ENCODE measurements at regions not wholly inside any gene's neighbourhood (a gene's known extent, or its start where the extent isn't known, plus 50 kb on each side); places are given as distances from the start of the nearest gene placed in this dataset.

DNA sequence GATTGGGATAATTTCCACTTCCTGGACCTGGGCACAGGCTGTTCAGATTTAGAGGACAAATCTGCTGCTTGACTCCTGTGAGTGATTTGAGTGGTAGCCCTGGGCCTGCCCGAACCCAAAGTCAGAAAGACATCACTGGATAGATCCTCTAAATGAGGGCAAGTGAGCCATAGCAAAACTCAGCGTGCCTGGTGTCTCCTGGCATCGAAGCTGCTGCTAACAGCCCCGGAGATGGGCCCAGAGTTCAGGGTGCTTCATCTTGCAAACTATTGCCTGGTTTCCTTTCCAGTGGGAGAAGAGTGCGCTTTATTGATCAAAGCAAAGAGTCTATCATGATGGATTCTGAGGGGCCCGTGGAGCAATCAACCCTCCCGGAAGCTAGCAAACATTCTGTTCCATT lies 153.1 kb upstream of the KLHL29 start:
- H2BK120ac ChIP-seq (ENCODE audit: low read depth, low read length) = no peak overlapping the region
- H2AK5ac ChIP-seq (ENCODE audit: low read depth, low read length) = no peak overlapping the region
- H3K27me3 ChIP-seq (ENCODE audit: control insufficient read depth in 3 of 3, insufficient read depth in 3 of 3, low read depth in 1 of 3, low read length in 3 of 3) = peaks cover 0 to 2% (median 2%) of the 10 kb centered on the region in 3 experiments
- H3K4ac ChIP-seq (ENCODE audit: low read length) = no peak overlapping the region
- no CpG with 5 or more reads among the region's 7 CpGs for WGBS, 2 donors (ENCODE audit: extremely low coverage in 2 of 2, insufficient read length in 2 of 2, insufficient replicate concordance in 1 of 2)
- peaks cover 4% of the 10 kb centered on the region in 2 donors for H3K9me3 ChIP-seq (replicated peaks in 1 of 2; ENCODE audit: control insufficient read depth in 2 of 2, insufficient read depth in 1 of 2, low read depth in 1 of 2, low read length in 2 of 2)
- H3K9ac ChIP-seq (ENCODE audit: low read depth, low read length, poor library complexity) = no peak overlapping the region
- H3K27ac ChIP-seq (replicated peaks; ENCODE audit: low read length) = no peak overlapping the region
- H3K4me2 ChIP-seq (ENCODE audit: insufficient read depth, low read length, poor library complexity, severe bottlenecking) = no peak overlapping the region
- H3K4me3 ChIP-seq (ENCODE audit: low read length in 2 of 2) = no peak overlapping the region
- no peak overlapping the region for H4K8ac ChIP-seq (ENCODE audit: low read depth, low read length)
- H3K14ac ChIP-seq (ENCODE audit: low read length) = no peak overlapping the region
- H4K91ac ChIP-seq (ENCODE audit: low read depth, low read length, poor library complexity) = no peak overlapping the region
- no peaks in the 10 kb centered on the region for H3K36me3 ChIP-seq (replicated peaks in 1 of 2; ENCODE audit: control insufficient read depth in 2 of 2, insufficient read depth in 2 of 2, low read length in 2 of 2)
- no peaks in the 10 kb centered on the region for H3K79me1 ChIP-seq (ENCODE audit: low read depth, low read length)
- no peak overlapping the region for H2BK15ac ChIP-seq (ENCODE audit: low read length)
- H3K4me1 ChIP-seq (ENCODE audit: control insufficient read depth in 2 of 2, insufficient read depth in 1 of 2, low read depth in 1 of 2, low read length in 2 of 2) = peaks cover 0 to 4% of the 10 kb centered on the region in 2 donors
- H2BK5ac ChIP-seq (ENCODE audit: low read length) = no peak overlapping the region
- no peak overlapping the region for H2BK12ac ChIP-seq (ENCODE audit: low read length)
- no peak overlapping the region for H3K23ac ChIP-seq (ENCODE audit: low read depth, low read length, poor library complexity)
- no peak overlapping the region for H2AFZ ChIP-seq (ENCODE audit: low read length)
- DNase-seq (ENCODE audit: low spot score) = no peak
- H3K18ac ChIP-seq (ENCODE audit: low read length) = no peak overlapping the region

- no peak overlapping the region for H3K4me2 ChIP-seq (ENCODE audit: insufficient read depth, low read length, poor library complexity, severe bottlenecking)
- no peak overlapping the region for H2AFZ ChIP-seq (ENCODE audit: low read length)
- no peak overlapping the region for H3K27ac ChIP-seq (replicated peaks; ENCODE audit: low read length)
- no peak overlapping the region for H2BK12ac ChIP-seq (ENCODE audit: low read length)
- H2BK15ac ChIP-seq (ENCODE audit: low read length) = no peak overlapping the region
- no peaks in the 10 kb centered on the region for H3K36me3 ChIP-seq (replicated peaks in 1 of 2; ENCODE audit: control insufficient read depth in 2 of 2, insufficient read depth in 2 of 2, low read length in 2 of 2)
- H3K79me1 ChIP-seq (ENCODE audit: low read depth, low read length) = no peaks in the 10 kb centered on the region
- H2AK5ac ChIP-seq (ENCODE audit: low read depth, low read length) = no peak overlapping the region
- no peak overlapping the region for H3K9ac ChIP-seq (ENCODE audit: low read depth, low read length, poor library complexity)
- H3K27me3 ChIP-seq (ENCODE audit: control insufficient read depth in 3 of 3, insufficient read depth in 3 of 3, low read depth in 1 of 3, low read length in 3 of 3) = peaks cover 0 to 2% (median 2%) of the 10 kb centered on the region in 3 experiments
- H2BK120ac ChIP-seq (ENCODE audit: low read depth, low read length) = no peak overlapping the region
- DNase-seq (ENCODE audit: low spot score) = no peak
- peaks cover 4% of the 10 kb centered on the region in 2 donors for H3K9me3 ChIP-seq (replicated peaks in 1 of 2; ENCODE audit: control insufficient read depth in 2 of 2, insufficient read depth in 1 of 2, low read depth in 1 of 2, low read length in 2 of 2)
- H2BK5ac ChIP-seq (ENCODE audit: low read length) = no peak overlapping the region
- no peak overlapping the region for H3K23ac ChIP-seq (ENCODE audit: low read depth, low read length, poor library complexity)
- H3K14ac ChIP-seq (ENCODE audit: low read length) = no peak overlapping the region
- H4K8ac ChIP-seq (ENCODE audit: low read depth, low read length) = no peak overlapping the region
- peaks cover 2 to 4% of the 10 kb centered on the region in 2 donors for H3K4me1 ChIP-seq (ENCODE audit: control insufficient read depth in 2 of 2, insufficient read depth in 1 of 2, low read depth in 1 of 2, low read length in 2 of 2)
- H3K4ac ChIP-seq (ENCODE audit: low read length) = no peak overlapping the region
- H3K4me3 ChIP-seq (ENCODE audit: low read length in 2 of 2) = no peak overlapping the region
- H4K91ac ChIP-seq (ENCODE audit: low read depth, low read length, poor library complexity) = no peak overlapping the region
- WGBS, 2 donors (ENCODE audit: extremely low coverage in 2 of 2, insufficient read length in 2 of 2, insufficient replicate concordance in 1 of 2) = no CpG with 5 or more reads among the region's 2 CpGs
- H3K18ac ChIP-seq (ENCODE audit: low read length) = no peak overlapping the region
Measured at GRCh38 chr2:23235292-23235691, 149.7 kb upstream of the KLHL29 start.

- no peak overlapping the region for H4K91ac ChIP-seq (ENCODE audit: low read depth, low read length, poor library complexity)
- no peak overlapping the region for H3K9ac ChIP-seq (ENCODE audit: low read depth, low read length, poor library complexity)
- H2AFZ ChIP-seq (ENCODE audit: low read length) = no peak overlapping the region
- no peak overlapping the region for H3K4me2 ChIP-seq (ENCODE audit: insufficient read depth, low read length, poor library complexity, severe bottlenecking)
- no peak overlapping the region for H2BK15ac ChIP-seq (ENCODE audit: low read length)
- H3K18ac ChIP-seq (ENCODE audit: low read length) = no peak overlapping the region
- no peak overlapping the region for H3K27ac ChIP-seq (replicated peaks; ENCODE audit: low read length)
- DNase-seq (ENCODE audit: low spot score) = no peak
- no peak overlapping the region for H3K4me3 ChIP-seq (ENCODE audit: low read length in 2 of 2)
- H3K79me1 ChIP-seq (ENCODE audit: low read depth, low read length) = no peaks in the 10 kb centered on the region
- no peak overlapping the region for H2BK12ac ChIP-seq (ENCODE audit: low read length)
- no peaks in the 10 kb centered on the region for H3K36me3 ChIP-seq (replicated peaks in 1 of 2; ENCODE audit: control insufficient read depth in 2 of 2, insufficient read depth in 2 of 2, low read length in 2 of 2)
- no peak overlapping the region for H2AK5ac ChIP-seq (ENCODE audit: low read depth, low read length)
- no peak overlapping the region for H3K14ac ChIP-seq (ENCODE audit: low read length)
- peaks cover 2 to 4% of the 10 kb centered on the region in 2 donors for H3K4me1 ChIP-seq (ENCODE audit: control insufficient read depth in 2 of 2, insufficient read depth in 1 of 2, low read depth in 1 of 2, low read length in 2 of 2)
- peaks cover 0 to 2% (median 2%) of the 10 kb centered on the region in 3 experiments for H3K27me3 ChIP-seq (ENCODE audit: control insufficient read depth in 3 of 3, insufficient read depth in 3 of 3, low read depth in 1 of 3, low read length in 3 of 3)
- H3K4ac ChIP-seq (ENCODE audit: low read length) = no peak overlapping the region
- no peak overlapping the region for H4K8ac ChIP-seq (ENCODE audit: low read depth, low read length)
- no CpG with 5 or more reads among the region's 6 CpGs for WGBS, 2 donors (ENCODE audit: extremely low coverage in 2 of 2, insufficient read length in 2 of 2, insufficient replicate concordance in 1 of 2)
- no peak overlapping the region for H3K23ac ChIP-seq (ENCODE audit: low read depth, low read length, poor library complexity)
- H3K9me3 ChIP-seq (replicated peaks in 1 of 2; ENCODE audit: control insufficient read depth in 2 of 2, insufficient read depth in 1 of 2, low read depth in 1 of 2, low read length in 2 of 2) = peaks cover 4% of the 10 kb centered on the region in 2 donors
- H2BK120ac ChIP-seq (ENCODE audit: low read depth, low read length) = no peak overlapping the region
- H2BK5ac ChIP-seq (ENCODE audit: low read length) = no peak overlapping the region
Measured at GRCh38 chr2:23235736-23236135, 149.2 kb upstream of the KLHL29 start.

DNA sequence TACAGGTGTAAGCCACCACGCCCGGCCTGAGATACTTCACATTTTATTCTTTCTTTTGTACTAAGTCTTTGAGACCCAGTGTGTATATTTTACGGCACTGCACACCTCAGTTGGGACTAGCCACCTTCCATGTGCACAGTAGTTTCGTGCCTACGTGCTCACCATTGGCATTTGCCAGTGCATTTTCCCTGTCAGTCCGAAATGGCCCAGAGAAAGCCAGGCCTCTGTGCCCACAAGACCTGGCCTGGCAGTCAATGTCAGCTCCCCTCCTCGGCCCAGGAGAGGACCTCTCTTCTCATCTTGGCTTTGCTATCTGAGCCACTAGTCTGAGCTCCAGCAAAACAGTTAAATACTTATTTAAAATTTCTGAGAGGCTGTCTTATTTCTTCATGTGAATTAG lies 147.8 kb upstream of the KLHL29 start:
- H3K9me3 ChIP-seq (replicated peaks in 1 of 2; ENCODE audit: control insufficient read depth in 2 of 2, insufficient read depth in 1 of 2, low read depth in 1 of 2, low read length in 2 of 2) = no peaks in the 10 kb centered on the region
- DNase-seq (ENCODE audit: low spot score) = no peak
- H3K23ac ChIP-seq (ENCODE audit: low read depth, low read length, poor library complexity) = no peak overlapping the region
- no peak overlapping the region for H4K91ac ChIP-seq (ENCODE audit: low read depth, low read length, poor library complexity)
- H3K4me2 ChIP-seq (ENCODE audit: insufficient read depth, low read length, poor library complexity, severe bottlenecking) = no peak overlapping the region
- no peaks in the 10 kb centered on the region for H3K79me1 ChIP-seq (ENCODE audit: low read depth, low read length)
- H2AK5ac ChIP-seq (ENCODE audit: low read depth, low read length) = no peak overlapping the region
- no peak overlapping the region for H2AFZ ChIP-seq (ENCODE audit: low read length)
- H3K27ac ChIP-seq (replicated peaks; ENCODE audit: low read length) = no peak overlapping the region
- peak overlapping the region in 1 of 2 donors; percentile 42 for H3K4me3 ChIP-seq (ENCODE audit: low read length in 2 of 2)
- no peak overlapping the region for H3K4ac ChIP-seq (ENCODE audit: low read length)
- H3K18ac ChIP-seq (ENCODE audit: low read length) = no peak overlapping the region
- no peak overlapping the region for H2BK120ac ChIP-seq (ENCODE audit: low read depth, low read length)
- H2BK15ac ChIP-seq (ENCODE audit: low read length) = no peak overlapping the region
- WGBS, 2 donors (ENCODE audit: extremely low coverage in 2 of 2, insufficient read length in 2 of 2, insufficient replicate concordance in 1 of 2) = no CpG with 5 or more reads among the region's 7 CpGs
- no peaks in the 10 kb centered on the region for H3K36me3 ChIP-seq (replicated peaks in 1 of 2; ENCODE audit: control insufficient read depth in 2 of 2, insufficient read depth in 2 of 2, low read length in 2 of 2)
- no peak overlapping the region for H4K8ac ChIP-seq (ENCODE audit: low read depth, low read length)
- no peak overlapping the region for H2BK5ac ChIP-seq (ENCODE audit: low read length)
- H2BK12ac ChIP-seq (ENCODE audit: low read length) = no peak overlapping the region
- peaks cover 5 to 9% of the 10 kb centered on the region in 2 donors for H3K4me1 ChIP-seq (ENCODE audit: control insufficient read depth in 2 of 2, insufficient read depth in 1 of 2, low read depth in 1 of 2, low read length in 2 of 2)
- no peak overlapping the region for H3K14ac ChIP-seq (ENCODE audit: low read length)
- H3K9ac ChIP-seq (ENCODE audit: low read depth, low read length, poor library complexity) = no peak overlapping the region
- H3K27me3 ChIP-seq (ENCODE audit: control insufficient read depth in 3 of 3, insufficient read depth in 3 of 3, low read depth in 1 of 3, low read length in 3 of 3) = peaks cover 0 to 2% (median 2%) of the 10 kb centered on the region in 3 experiments
